Suppressor macrophage treated with lipopolysaccharide for 4 hours (primary cell): ENCODE measurements at regions not wholly inside any gene's neighbourhood (a gene's known extent, or its start where the extent isn't known, plus 50 kb on each side); places are given as distances from the start of the nearest gene placed in this dataset.

Source experiments
- DNase-seq: peaks from one replicate; pipeline ENCODE4 v3.0.0-alpha.2; 2020

DNA sequence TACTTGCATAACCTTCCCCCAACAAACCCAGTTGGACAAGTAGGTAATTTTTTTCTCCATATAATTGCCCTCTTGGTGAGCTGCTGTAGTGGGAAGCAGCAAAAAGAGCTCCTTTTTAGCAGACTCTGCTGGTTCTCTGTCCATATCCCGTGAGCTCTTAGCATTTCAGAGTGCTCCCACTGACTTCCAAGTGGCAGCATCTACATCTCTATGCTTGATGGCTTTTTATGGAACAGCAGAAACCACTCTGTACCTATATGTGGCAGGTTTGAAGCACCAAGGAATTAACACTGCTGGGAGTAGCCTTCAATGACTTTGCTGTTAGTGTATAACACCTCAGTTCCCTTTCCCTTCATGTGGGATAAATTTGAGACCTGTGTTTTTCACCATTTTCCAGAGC, 168.4 kb upstream of the NHS start:
- no peak for DNase-seq

DNA sequence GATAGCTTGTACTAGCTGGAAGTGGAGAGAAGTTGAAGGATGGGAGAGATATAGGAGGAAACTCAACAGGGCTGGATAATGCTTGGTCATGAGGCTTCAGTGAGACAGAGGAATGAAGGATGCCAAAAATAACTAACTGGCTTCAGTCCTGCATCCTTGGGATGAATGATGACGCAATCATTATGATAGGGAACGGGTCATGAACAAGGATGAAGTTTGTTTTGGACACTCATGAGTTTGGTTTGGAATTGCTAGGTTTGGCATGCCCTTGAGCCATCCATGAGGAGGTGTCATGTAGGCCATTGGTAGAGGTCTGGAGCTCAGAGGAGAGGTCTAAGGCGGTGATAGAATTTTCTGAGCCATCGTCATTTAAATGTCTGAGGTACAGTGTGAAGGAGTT, 160.0 kb upstream of the NHS start:
- no peak for DNase-seq

DNA sequence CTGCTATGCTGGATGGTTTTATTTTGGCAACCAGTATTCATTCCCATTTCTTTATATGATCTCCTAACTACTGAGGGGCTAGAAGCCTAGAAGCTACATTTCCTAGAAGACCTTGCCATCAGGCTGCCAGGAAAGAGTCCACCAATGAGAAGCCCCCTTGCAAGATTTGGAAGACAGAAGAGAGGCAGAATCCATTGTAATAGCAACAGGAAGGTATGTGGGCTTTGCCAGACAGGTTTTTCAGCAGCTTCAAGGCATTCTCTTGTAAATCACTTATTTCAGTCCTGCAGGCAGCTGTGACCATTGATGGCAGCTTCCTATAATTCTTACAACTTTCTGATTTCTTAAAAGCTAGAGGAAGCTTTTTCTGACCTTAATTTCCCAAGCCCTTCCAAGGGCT, 148.3 kb upstream of the NHS start:
- DNase-seq: no peak

DNA sequence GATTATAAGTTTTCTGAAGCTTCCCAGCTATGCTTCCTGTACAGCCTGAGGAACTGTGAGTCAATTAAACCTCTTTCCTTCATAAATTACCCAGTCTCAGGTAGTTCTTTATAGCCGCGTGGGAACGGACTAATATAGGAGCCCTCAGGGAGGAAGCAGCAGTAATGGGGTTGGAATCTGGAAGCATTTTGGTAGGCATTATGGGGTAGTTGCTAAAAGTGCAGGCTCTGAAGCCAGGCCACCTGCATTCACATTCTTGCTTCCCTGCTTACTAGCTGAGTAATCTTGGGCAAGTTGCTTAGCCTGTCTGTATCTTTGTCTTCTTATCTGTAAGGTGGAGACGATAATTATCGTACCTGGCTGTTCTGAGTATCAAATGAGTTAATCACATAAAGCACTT, 137.9 kb upstream of the NHS start:
- DNase-seq: no peak

DNA sequence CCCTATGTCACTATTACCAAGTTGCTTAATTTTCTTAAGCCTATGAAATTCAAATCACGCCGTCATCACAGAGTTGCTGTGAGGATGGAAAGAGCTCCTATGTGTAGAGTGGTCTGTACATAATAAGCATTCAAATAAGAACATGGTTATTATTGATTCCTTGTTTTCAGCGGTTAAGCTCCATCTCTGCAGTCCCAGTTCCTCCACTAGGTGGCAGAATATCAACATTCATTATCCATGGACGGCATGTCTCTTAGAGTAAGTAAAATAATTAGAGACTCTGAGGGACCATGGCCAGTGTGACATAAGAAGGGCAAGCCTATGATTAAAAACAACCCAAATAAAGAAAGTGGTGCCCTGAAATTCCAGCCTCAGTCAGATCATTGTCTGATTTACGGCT, 132.5 kb upstream of the NHS start:
- peak; percentile 50 for DNase-seq

DNA sequence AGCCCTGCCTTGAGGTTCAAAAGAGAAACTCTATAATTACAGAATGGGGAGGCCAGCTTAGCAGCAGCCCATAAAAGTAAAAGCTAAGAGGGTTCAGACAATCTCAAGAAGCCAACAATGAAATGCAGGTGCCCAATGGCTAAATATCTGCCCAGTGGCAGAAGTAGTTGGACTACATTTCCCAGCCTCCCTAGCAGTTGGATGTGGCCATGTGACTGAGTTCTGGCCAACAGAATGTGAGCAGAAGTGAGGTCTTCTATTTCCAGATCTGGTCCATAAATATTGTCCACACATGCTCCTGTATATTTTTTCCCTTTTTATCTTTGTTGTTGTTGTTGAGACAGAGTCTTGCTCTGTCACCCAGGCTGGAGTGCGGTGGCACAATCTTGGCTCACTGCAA, 127.9 kb upstream of the NHS start:
- DNase-seq: no peak

DNA sequence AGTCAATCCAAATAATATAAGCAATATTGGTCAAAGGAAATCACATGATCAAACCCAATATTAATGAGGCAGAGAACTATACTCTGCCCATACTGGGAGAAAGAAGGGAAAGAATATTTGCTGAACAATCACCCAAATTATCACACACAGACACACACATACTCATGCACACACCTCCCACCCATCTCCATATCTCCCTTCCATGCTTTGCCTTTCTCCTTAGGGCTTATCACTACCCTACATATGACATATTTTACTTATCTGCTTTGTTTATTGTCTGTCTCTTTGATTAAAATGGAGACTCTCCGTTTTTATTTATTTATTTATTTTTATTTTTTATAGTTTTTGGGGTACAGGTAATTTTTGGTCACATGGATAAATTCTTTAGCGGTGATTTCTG, 112.9 kb upstream of the NHS start:
- no peak for DNase-seq

DNA sequence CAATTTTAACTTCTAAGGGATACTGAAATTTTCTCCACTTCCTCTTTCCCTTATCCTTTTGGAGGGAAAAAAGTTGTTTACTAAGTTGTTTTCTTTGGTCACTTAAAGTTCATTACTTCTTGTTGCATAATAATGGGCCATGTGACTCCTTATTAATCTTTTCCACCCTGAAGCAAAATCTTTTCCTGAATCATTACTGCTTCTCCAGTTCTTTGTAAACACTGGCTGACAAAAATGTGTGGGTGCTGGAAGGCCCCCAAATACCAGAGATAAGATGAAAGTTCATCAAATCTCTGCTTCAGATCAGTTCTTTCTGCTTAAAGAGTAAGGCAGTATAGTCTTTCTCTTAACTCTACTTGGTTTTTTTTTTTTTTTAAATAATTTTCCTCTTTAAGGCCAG, 108.9 kb upstream of the NHS start:
- DNase-seq: no peak

DNA sequence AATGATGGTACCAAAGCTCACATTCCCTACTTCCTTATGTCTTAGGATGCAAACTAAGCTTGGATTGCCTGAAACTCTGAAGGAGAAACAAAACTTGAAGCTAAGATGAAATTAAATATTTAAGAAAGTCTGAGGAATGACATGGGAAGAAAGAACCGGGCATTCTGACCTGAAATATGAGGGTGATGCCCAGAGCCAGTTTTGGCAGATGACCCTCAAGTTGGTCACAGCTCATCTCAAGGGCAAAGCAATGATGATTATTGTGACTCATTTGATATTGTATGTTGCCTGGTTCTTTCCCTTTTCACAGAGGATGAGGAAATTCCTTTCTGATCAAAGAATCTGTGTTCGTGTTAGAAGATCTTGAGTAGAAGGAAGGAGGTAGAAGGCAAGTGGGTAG, 96.0 kb upstream of the NHS start:
- no peak for DNase-seq

DNA sequence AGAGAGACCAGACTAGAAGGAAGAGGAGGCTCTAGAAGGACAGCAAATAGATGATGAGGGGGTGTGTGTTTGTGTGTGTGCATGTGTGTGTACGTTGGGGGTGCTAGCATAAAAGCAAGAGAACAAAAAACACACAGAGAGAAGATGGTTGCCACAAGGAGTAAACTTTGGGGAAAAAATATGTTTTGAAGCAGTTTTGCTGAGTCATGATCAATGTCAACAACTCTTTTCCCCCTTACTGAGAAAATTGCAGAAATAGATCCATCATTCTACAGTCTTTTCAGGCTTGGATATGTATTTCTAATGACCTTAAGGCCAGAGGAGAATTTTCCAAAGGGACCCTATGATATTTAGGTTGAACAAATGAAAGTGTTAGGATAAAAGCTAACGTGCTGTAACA, 89.0 kb upstream of the NHS start:
- DNase-seq: no peak

DNA sequence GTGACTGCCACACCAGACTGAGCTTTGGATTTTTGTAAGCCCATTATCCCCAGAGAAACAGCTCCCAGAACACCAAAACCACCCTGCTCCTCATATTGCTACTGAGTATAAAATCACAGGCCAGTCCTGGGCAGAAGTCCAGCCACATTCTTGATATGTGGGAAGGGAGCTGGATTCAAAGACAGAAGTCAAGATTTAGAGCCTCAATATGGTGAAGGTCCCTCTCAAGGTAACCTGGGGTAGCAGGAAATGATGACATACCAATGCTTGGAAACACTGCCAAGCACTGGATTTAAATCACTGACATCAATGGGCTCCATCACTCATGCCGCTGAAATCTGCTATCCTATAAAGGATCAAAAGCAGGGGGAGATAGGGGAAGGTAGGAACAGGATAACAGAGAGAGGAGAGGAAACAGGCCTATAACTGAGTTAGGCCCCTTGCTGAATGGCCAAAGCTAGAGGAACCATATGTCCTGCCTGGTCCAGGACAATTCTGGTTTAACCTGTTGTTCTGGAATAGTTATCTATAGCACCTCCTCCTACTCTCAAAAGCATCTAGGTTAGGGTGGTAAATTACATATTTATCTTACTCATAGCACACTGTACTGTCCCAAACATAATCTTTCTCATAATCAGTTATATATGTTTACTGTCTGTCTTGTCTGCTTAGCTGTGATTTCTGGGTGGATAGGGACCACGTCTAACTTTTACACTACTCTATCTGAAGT, 83.7 kb upstream of the NHS start:
- no peak for DNase-seq

DNA sequence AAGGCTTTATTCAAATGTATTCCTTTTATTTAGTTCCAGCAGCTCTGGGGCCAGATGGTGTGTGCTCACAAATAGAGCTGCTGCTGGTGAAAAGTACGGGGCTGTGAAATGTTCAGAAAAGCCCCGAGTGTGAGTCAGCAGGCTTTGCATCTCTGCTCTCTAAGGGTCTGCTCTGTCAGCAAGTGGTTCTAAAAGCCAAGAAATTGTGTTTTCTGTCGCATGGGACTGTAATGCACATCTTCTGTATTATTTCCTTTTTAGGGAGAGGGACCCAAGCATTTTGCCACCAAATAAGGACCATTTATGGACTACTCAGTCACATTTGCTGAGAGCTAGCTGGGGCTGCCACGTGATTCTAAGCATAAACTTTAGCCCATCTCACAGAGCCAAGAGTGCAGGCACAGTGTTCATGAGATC, 82.9 kb upstream of the NHS start:
- no peak for DNase-seq

DNA sequence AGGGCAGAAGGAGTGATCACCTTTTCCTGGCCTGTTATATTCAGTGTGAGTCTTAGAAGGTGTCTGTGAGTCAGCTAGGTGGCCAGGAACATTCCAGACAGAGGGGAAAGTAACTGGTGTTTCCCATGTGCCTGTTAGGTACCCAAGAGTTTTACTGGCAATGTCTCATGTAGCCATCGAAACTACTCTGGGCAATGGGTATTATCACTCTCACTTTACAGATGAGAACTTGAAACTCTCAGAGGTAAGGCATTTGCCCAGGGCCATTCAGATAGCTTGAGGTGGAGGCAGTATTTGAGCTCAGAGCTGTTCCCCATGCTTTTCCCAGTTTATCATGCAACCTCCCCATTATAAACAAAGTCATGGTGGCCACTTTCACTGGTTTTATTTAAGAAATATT, 80.4 kb upstream of the NHS start:
- no peak for DNase-seq

DNA sequence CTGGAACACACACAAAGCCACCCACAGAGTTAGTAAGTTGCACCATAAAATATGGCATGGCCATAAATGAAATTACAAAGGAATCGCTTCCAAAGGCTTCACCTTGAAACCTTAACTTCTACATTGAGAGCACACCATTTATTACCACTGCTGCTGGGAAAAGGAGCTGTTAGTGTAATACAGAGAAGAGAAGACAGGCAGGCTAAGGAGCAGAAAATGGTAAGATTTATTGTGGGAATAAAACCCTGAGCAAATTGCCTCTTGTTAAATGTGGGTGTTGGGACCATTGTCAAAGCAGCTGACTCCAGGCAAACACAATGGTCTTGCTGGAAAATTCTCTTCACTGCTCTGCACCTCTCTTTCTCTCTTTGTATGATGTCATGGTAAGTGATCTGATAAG, 79.2 kb upstream of the NHS start:
- no peak for DNase-seq

DNA sequence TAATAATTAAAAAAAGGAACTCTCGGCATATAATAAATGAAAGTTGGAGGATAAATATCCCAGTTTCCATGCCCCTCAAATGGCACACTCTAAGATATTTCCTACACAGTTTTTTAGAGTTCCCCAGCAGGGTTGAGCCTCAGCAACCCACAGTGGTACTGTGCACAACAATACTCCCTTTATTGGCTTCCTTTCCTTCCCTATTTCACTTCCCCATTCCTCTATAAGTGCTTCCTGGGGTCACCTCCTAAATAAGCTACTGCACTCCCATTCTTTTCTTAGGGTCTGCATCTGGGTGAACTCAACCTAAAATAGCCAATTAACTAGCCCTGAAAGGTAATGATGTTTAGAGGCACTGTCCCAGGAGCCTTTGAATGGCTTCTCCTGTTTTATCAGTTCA, 76.4 kb upstream of the NHS start:
- DNase-seq: no peak

DNA sequence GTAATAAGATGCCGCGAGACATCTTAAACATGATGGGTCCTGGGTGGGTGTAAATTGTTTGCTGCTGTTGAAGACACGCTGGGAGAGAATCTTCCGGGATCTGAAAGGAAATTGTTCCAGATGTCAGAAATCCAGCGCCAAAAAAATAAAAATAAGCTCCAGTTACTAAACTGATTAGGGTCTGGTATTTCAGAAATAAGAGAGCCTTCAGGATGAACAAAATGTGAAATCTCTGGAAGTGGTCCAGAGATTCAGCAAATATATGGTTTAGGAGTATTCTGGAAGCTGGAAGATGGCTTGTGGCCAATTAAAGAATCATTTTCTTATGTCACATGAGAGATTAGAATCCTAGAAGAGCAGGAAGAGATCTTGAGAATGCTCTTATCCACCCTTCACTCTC, 75.8 kb upstream of the NHS start:
- DNase-seq: no peak

DNA sequence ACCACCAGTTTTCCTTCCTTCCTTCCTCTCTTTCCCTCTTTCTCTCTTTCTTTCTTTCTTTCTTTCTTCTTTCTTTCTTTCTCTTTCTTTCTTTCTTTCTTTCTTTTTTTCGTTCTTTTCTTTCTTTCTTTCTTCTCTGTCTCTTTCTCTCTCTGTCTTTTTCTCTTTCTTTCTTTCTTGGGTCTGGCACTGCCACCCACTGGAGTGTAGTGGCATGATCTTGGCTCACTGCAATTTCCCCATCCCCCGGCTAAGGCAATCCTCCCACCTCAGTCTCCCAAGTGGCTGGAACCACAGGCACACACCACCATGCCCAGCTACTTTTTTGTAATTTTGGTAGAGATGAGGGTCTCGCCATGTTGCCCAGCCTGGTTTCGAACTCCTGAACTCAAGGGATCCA, 51.6 kb upstream of the NHS start:
- no peak for DNase-seq
